Skeletal muscle cell (primary cell): ENCODE measurements at regions not wholly inside any gene's neighbourhood (a gene's known extent, or its start where the extent isn't known, plus 50 kb on each side); places are given as distances from the start of the nearest gene placed in this dataset.

Source experiments
- DNase-seq: peaks from one replicate; pipeline ENCODE4 v3.0.0-alpha.2; 2010; ENCODE audit warnings: low read depth
- H3K4me3 ChIP-seq: 2 replicates; pipeline ENCODE4 v1.5.1; 2011; ENCODE audit warnings: low read depth, mild to moderate bottlenecking, control low read depth, low read length, moderate library complexity

DNA sequence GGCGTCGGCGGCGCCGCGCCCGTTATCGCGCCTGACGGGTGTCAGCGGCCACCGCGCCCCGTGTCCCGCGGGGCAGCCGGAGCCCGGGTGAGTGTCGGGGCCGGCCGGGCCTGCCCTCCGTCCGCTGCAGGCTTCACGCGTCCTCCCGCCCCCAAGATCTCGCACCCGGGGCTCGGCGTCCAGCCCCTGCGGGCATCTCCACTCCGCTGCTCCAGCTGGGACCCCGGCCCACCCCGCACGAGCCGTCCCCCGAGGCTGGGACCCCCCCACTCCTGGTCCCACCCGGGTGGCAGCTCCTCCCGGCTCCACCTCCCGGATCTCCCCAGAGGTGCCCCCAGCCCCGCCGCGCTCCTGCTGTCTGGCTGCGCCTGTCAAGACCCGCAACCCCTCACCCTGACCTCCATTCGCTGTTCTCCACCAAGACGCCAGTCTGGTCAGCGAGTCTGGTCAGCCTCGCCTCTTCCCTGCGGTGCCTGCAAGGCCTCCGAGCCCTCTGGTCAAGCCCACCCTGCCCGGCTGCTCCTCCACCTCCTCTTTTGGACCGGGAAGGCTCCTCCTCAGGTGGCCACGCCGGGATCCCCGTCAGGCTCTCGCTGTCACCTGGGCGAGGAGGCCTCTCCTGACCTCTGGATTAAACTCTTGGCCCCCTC is 66.0 kb upstream of the NKX1-1 start:
- H3K4me3 ChIP-seq: no peak overlapping the region
- DNase-seq: no peak

DNA sequence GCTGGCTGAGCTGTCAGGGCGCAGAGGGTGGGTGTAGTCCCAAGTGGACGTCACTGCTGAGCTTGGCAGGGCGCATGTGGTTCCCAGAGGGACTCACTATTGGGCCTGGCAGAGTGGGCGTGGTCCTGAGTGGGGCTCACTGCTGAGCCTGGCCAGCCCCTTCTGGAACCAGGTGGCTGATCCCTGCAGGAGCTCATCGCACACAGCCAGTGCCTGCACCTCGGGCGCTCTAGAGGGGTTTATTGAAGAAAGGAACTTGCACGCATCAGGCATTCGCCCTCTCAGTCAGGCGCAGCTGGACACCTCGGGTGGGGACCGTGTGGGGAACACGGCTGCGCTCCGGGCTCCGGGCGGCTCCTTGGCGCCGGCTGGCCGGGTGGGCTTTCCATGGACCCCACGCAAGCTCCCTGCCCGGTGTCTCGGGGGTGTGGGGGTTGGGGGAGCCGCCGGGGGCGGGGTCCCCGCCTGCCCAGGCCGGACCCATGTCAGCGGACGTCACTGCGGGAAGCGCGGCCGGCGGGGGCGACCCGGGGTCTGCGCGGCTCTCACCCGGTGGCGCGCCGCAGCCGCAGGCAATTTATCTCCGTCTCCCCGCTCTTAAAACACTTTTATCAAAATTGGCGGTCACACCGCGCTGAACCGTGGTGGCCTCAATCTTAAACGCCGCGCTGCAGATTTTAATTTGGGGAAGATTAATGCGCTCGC is 65.4 kb upstream of the NKX1-1 start:
- no peak overlapping the region for H3K4me3 ChIP-seq
- DNase-seq: no peak

DNA sequence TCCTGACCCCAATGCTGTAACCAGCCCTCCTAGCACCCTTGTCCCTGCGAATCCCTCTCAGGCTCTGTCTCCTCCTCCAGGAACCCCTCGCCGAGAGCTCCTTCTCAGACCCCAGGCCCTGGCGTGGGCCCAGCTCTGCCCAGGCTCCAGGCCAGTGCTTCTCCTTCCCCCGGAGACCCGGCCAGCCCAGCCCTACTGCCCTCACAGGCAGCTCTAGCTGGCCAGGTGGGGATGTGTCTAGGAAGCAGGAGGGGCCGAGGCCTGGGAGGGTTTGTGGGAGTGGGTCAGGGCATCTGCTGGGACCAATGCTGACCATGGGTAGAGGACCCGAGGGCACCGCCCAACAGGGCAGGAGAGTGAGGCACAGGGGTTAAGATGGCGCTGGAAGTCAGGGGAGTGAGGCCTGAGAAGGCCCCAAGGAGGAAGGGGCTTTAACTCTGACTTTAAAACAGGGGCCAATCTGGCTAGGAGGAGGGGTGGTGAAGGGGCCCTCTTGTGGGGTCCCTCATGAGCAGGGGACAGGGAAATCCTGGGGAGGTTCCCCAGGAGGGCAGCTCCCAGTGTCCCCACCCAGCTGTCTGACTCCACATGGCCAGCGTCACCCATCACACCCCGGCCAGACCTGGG is 64.7 kb upstream of the NKX1-1 start:
- DNase-seq: no peak
- H3K4me3 ChIP-seq: no peak overlapping the region

DNA sequence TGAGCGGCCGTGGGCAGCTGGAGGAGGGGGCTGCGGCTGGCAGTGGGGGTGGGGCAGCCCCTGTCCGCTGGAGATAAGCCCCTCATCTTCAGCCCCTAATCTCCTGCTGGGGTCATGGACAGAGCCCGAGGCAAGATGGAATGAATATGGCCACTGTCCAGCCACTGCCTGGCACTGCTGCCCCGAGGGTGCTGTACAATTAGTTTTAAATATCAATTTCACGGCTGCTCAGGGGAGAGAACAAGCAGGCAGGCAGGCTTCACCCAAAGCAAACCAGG is 64.1 kb upstream of the NKX1-1 start:
- no peak for DNase-seq
- H3K4me3 ChIP-seq: no peak overlapping the region

DNA sequence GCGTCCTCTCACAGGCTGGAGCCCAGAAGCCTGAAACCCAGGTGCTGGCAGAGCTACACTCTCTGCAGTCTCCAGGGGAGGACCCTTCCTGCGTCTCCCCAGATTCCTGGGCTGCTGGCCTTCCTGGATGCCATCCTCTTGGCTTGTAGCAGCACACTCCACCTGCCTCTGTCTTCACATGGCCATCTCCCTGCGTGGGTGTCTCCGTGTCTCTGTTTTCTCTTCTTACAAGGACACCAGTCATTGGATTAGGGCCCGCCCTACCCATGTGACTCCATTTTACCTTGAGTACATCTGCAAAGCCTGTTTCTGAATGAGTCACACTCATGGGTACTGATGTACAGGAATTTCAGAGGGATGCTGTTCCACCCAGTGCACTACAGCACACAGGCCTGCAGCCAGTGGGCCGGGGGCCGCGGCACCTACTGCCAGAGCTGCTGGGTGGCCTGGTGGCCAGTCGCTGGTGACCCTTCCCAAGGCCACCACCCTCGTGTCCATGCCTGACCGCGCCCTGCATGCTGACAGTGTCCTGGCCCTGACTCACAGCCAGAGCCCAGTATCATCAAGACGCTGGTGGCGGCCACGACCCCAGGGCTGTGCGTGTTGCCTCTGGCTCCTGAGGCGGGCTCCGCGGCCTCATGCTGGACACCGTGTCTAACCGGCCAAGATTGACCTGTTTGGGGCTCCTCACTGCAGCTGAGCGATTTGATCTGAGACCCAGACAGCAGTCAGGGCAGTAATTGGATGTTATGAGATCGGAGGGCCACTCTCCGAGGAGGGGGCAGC is 63.6 kb upstream of the NKX1-1 start:
- no peak for DNase-seq
- no peak overlapping the region for H3K4me3 ChIP-seq

DNA sequence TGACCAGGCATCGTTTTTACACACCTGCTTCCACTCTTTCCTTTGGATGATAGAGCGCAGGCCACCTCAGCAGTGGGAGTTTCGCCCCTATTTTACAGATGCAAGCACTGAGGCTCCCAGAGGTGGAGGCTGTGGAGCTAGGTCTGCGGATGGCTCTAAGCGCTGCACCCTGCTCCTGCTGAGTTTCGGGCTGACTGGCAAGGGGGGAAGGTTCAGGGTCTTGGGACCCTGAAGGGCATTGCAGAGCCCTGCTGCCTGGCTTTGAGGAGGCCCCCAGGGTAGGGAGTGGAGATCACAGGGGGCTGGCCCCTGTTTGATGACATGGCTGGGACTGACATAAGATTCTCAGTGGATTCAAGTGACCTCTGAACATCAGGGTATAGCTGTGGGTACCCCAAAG is 62.8 kb upstream of the NKX1-1 start:
- no peak overlapping the region for H3K4me3 ChIP-seq
- no peak for DNase-seq

DNA sequence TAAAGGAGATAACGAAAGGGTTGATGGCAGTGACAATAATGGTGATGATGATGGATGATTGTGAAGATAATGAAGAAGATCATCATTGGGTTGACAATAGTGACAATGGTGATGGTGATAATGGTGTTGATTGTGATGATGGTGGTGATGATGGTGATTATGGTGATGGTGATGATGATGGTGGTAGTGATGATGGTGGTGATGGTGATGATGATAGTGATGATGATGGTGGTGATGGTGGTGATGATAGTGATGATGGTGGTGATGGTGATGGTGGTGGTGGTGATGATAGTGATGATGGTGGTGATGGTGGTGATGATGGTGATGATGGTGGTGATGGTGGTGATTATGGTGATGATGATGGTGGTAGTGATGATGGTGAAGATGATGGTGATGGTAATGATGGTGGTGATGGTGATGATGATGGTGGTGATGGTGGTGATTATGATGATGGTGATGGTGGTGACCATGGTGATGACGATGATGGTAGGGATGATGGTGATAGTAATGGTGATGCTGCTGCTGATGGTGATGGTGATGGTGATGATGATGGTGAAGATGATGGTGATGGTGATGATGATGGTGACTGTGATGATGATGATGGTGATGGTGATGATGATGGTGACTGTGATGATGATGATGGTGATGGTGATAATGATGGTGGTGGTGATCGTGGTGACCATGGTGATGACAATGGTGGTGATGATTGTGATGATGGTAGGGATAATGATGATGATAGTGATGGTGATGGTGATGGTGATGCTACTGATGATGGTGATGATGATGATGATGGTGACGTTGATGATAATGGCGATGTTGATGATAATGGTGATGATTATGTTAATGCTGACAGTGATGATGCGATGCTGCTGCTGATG is 61.6 kb upstream of the NKX1-1 start:
- H3K4me3 ChIP-seq: no peak overlapping the region

DNA sequence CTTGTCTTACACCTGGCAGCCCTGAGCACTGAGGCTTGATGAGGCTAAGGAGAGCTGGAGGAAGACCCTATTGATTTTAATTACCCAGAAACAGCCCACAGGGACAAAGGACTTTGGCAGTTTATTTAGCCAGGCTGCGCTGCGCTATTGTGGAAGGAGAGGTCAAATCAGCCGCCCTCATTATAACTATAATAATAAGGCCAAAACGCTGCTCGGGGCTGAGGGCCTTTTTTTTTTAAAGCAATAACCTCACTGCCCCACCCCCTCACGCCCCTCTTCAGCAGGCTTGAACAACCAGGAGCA is 60.6 kb upstream of the NKX1-1 start:
- DNase-seq: no peak
- H3K4me3 ChIP-seq: no peak overlapping the region

More for the DNA sequence above, 61.6 kb upstream of the NKX1-1 start:
- DNase-seq: no peak

DNA sequence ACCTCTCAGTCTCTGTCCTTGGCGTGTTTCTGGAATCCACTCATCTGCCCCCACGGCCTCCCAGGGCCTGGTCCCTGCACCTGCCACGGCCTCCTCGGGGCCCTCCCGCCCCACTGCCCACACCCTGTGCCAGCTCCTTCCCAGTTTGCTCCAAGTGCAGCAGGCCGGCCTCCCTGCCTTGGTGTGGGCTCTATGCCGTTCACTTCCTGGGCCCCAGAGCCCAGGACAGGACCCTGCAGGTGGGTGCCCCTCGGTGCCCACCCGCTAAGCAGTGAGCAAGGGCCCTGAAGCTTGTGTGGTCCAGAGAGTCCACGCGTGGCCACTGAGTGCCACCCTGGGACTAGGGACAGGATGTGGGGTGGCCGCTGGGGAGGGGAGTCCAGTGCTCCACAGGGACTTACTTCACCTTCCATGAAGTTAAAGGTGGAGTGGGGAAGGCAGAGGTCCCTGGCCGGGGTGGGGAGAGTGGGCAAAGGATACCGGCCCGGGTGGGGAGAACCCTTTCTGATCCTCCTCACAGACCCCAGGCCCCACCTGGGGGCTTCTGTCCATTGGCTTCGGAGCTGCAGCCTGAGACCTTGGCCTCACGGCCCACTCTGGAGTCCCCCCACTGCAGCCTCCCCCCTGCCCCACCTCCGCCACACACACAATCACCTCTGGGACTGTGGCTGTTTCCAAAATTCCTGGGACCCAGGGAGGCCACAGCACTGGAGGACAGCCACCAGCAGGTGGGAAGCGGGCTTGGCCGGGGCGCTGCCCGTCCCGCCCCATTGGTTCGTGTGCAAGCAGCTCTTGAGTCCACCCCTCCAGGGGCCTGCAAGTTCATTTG is 60.0 kb upstream of the NKX1-1 start:
- no peak overlapping the region for H3K4me3 ChIP-seq
- no peak for DNase-seq

DNA sequence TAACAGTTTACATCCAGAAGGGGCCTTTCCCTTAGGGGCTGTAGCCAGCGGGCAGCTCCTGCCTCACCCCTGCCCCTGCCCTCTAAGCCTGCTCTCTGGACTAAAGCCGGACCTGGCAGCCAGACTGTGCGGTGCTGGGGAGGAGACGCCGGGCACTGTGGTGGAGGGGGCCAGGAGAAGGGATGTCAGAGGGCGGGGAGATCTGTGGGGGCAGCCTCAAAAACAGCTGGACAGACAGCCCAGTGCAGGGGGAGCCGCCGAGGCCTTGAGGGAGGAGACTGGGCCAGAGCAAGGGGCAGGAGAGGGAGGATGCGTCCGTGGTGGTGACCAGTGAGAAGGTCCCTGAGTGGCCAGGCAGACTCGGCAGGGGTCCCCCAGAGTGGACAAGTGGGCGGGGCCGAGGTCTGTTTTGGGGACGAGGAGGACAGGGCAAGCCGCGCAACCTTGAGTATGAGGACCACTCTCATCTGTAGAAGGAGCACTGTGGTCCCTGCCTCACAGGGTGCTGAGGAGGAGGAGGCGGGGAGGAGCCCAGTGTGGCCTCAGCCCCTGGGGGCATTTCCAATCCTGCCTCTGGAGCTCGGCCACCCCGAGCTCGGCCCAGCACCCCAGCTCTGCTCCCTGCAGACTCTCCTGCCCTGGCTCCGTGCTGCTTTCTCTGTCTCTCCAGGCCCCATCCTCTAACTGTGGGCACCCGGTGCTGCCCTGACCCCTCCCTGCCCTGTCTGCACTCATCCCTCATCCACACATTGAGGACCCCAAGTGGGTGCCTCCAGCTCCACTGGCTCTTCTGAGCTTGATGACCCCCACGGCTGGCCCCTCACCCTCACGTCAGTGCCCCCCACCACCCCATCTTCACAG is 59.2 kb upstream of the NKX1-1 start:
- no peak for DNase-seq

DNA sequence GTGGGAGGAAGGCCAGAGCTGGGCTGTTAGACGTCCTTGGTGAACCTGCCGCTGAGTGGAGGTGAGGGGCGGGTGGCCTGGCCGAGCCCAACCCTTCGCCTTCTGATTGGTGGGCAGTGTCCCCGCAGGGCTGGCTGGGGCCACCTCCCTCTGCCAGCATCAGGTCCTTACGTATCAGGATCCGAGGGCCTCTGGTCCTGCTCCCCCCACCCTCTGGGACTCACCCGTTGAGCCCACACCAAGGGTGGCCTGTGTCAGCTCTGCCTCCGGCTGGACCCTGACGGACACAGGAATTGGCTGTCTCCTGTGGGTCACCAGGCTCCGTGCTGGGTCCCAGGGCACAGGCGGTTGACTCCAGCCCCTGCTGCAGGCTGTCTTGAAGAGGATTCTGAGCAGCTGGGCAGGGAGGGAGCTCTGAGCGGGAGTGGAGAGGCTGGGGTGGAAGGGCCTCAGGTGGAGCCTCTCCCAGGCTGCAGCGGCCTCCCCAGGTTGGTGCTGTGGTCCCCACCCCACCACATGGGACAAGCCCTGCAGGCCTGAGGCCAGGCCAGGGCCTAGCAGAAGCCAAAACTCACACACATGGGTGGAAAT is 58.4 kb upstream of the NKX1-1 start:
- no peak overlapping the region for H3K4me3 ChIP-seq
- no peak for DNase-seq

More for the DNA sequence above, 59.2 kb upstream of the NKX1-1 start:
- H3K4me3 ChIP-seq: no peak overlapping the region

DNA sequence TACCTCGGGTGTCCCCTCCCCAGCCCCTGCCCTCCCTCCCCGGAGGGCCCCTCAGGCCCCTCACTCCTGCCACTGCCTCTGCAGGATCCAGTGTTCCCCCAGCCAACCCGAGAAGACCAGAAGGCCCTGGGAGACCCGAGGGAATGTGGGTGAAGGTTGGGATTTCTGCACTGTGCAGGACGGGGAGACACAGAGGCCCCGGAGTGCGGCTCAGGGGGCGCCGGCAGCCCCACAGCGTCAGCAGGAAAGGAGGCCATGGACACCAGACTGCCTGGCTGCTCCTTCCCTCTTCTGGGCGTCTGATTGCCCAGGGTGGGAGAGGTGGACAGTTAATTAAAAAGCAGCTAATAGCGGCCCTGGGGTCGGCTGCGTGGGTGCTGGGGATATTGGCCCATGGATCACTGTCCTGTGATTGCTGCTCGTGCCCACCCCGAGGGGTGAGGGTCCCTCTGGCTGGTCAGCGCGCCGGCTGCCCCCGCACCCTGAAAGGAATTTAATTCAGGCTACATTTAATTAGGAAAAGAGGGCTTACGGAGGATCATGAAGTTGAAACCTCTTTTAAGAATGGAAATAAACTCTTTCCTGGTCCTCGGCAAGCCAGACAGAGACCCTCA is 57.8 kb upstream of the NKX1-1 start:
- no peak overlapping the region for H3K4me3 ChIP-seq

DNA sequence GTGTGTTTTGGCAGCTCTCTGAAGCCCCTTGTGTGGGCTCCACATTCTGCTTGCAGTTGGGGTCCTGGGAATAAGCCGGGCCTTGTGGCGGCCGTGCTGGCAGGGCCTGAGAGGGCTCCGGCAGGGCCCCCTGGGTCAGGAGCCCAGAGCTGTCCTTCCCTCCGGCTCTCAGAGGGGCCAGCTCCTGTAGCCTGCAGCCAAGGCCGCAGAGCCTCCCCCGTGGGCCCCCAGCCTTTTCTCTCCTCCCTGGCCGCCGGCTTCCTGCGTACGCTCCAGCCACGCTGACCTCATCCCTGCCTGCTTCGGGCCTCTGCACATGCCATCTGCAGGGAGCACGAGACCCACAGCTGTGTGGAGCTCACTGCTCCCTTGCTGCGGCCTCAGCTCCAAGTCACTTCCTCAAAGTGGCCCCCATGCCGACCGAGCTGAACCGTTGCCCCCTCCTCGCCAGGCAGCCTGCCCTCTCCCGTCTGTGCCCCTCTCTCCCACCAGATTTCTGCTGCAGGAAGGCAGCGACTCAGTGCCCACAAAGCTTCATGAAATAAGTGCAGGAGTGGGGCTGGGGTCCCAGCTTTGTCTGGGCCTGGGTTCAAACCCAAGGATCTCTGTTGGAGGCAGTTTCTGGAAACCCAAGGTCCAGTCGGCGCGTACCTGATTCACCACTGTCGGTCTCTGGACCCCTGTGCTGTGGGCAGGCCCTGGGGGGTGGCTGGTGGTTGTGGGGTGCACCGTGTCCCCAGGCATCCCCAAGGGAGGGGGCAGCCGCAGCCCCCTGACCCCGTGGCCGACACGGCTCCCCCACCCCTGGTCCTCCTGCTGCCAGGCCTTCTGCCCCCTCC is 57.1 kb upstream of the NKX1-1 start:
- peak; percentile 17 for DNase-seq

More for the DNA sequence above, 57.8 kb upstream of the NKX1-1 start:
- DNase-seq: no peak

DNA sequence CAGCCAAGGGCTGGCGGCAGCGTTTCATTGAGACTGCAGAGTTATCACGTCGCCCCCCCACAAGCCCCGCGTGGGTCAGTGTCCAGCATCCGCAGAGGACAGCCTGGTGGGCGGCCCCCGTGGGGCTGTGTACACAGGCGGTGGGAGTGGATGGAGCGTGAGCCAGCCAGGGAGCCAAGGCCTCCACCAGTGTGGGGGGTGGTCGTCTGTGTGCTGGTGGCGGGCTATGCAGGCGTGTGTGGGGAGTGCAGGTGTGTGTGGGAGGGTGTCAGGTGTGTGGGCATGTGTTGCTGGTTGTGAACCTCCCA is 56.5 kb upstream of the NKX1-1 start:
- H3K4me3 ChIP-seq: no peak overlapping the region
- DNase-seq: no peak

More for the DNA sequence above, 57.1 kb upstream of the NKX1-1 start:
- no peak overlapping the region for H3K4me3 ChIP-seq

DNA sequence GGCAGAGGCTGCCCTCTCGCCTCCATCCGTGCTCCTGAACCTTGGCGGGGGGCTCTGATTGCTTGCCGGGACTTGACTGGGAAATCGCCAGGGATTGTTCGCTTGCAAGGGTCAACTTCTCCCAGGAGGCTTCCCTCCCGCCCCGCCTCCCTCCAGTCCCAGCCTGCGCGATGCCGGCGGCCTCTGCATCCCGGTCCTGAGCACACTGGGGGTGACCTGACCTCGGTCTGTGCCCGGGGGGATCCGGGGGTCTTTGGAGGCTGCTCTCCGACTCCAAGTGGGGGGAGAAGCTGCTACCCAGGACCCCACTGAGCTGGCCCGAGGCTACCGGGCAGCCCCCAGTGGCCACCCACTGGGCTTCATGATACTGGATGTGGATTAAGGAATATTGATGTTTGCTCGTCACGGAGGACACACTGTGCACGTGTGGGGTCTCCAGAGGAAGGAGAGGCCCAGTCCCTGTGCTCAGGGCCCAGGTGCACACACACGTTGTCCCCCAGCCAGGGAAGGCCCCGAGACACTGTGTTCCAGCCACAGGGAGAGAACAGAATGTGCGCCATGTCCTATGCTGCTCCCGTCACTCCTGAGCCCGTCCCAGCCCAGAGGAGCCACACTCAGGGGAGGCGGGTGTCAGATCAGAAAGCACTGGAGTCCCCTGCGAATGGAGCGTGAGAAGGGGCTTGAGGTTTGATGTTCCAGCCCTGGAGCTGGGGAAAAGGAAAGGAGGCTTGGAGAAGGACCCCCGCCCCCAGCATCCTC is 55.9 kb upstream of the NKX1-1 start:
- no peak for DNase-seq

More for the DNA sequence above, 55.9 kb upstream of the NKX1-1 start:
- no peak overlapping the region for H3K4me3 ChIP-seq
